Panc1 (cell line): ENCODE measurements at regions not wholly inside any gene's neighbourhood (a gene's known extent, or its start where the extent isn't known, plus 50 kb on each side); places are given as distances from the start of the nearest gene placed in this dataset.

Experiments used
- ATAC-seq: fragments of 200-7000 bp; cut with Tn5 transposase; 2 replicates; pipeline ENCODE4 v1.9.1; 2020; ENCODE audit warnings: mild to moderate bottlenecking, moderate library complexity
- BruUV-seq: library from RNA; stranded (reverse); fragments of 400-500 nt; replicated peaks from 2 replicates; lab custom pipeline; 2021; lab: Mats Ljungman, UMichigan
- CTCF ChIA-PET: fragments of 300-600 bp; sonication (Branson Sonifier 250); formaldehyde crosslinking; loops from one replicate; lab custom pipeline; 2022; ENCODE audit warnings: antibody characterized with exemption; lab: Charles Lee
- POLR2A ChIA-PET: fragments of 300-600 bp; sonication (Branson Sonifier 250); formaldehyde crosslinking; loops from one replicate; lab custom pipeline; 2022; ENCODE audit warnings: antibody characterized with exemption; lab: Charles Lee
- DNase-seq: peaks from one replicate; pipeline ENCODE4 v3.0.0-alpha.2; 2010; ENCODE audit warnings: low read depth, low spot score
- H3K27ac ChIP-seq: 2 replicates; pipeline ENCODE4 v1.5.1; 2011; ENCODE audit warnings: mild to moderate bottlenecking, low read length, inconsistent platforms
- H3K27me3 ChIP-seq: fragments of 200-500 bp; sonication (Bioruptor generic); 2 replicates; pipeline ENCODE4 v1.6.0; 2014; ENCODE audit warnings: low read length, inconsistent platforms; ENCODE audit not compliant: control insufficient read depth, insufficient read depth
- H3K36me3 ChIP-seq: fragments of 200-500 bp; sonication (Bioruptor generic); 2 replicates; pipeline ENCODE4 v1.5.1; 2014; ENCODE audit warnings: inconsistent platforms, mild to moderate bottlenecking, low read length, moderate library complexity; ENCODE audit not compliant: control insufficient read depth, insufficient read depth
- H3K4me1 ChIP-seq: 2 replicates; pipeline ENCODE4 v1.5.1; 2011; ENCODE audit warnings: inconsistent platforms, mild to moderate bottlenecking, low read length, moderate library complexity; ENCODE audit not compliant: control insufficient read depth, insufficient read depth
- H3K4me3 ChIP-seq, 2 experiments: 2 replicates each; pipeline ENCODE4 v1.5.1; 2011 to 2012; ENCODE audit warnings: low read depth in 2 of 2, low read length in 2 of 2, mild to moderate bottlenecking in 2 of 2, inconsistent platforms in 1 of 2, moderate library complexity in 1 of 2
- H3K9me3 ChIP-seq: fragments of 200-500 bp; sonication (Bioruptor generic); 2 replicates; pipeline ENCODE4 v1.5.1; 2014; ENCODE audit warnings: low read depth, mild to moderate bottlenecking, inconsistent platforms, low read length, moderate library complexity; ENCODE audit not compliant: control insufficient read depth, insufficient read depth
- CTCF ChIP-seq: fragments of 450-650 bp; IDR thresholded peaks from 2 replicates; pipeline ENCODE4 v1.5.1; 2017; ENCODE audit warnings: mild to moderate bottlenecking
- POLR2AphosphoS5 ChIP-seq: IDR thresholded peaks from 2 replicates; pipeline ENCODE4 v1.6.1; 2012; ENCODE audit warnings: mild to moderate bottlenecking, low read depth, low read length, moderate library complexity
- SIN3A ChIP-seq: IDR thresholded peaks from 2 replicates; pipeline ENCODE4 v1.6.1; 2012; ENCODE audit warnings: low read depth, mild to moderate bottlenecking, low read length, moderate library complexity, borderline replicate concordance; ENCODE audit not compliant: insufficient read depth
- TCF7L2 ChIP-seq: IDR thresholded peaks from 2 replicates; pipeline ENCODE4 v1.6.1; 2011; ENCODE audit warnings: mild to moderate bottlenecking, low read depth, low read length, inconsistent platforms
- in situ Hi-C: cut with HindIII; loops from 2 replicates; pipeline ENCODE4 v1.10.0; 2016; ENCODE audit warnings: low sequenced_read_pairs, low pct_unique_long_range_greater_than_20kb
- intact Hi-C: fragments of 100-400 bp; cut with micrococcal nuclease; formaldehyde crosslinking; loops from one replicate; pipeline ENCODE4 v1.10.0; 2022; ENCODE audit not compliant: unreplicated experiment
- TF ChIP-seq, protein P1 (sequence below), 2 experiments: IDR thresholded peaks; 2 replicates each; pipeline ENCODE4 v1.6.1; 2011 to 2012; ENCODE audit warnings: low read depth in 2 of 2, control low read depth in 1 of 2, low read length in 1 of 2, mild to moderate bottlenecking in 1 of 2, moderate library complexity in 1 of 2; ENCODE audit not compliant: insufficient read depth in 1 of 2

GRCh38 chr7:24407965-24408364 lies 124.0 kb downstream of the NPY start:
- POLR2A ChIA-PET = interaction anchor here (0.6 kb wide), 1 partner anchor 304 kb away, joined by 13 read pairs; no protein-coding TSS in a partner anchor
- H3K27ac ChIP-seq = no peak overlapping the region
- CTCF ChIA-PET = no interaction called here
- no peak for ATAC-seq
- no peaks in the 10 kb centered on the region for H3K4me1 ChIP-seq
- no peak overlapping the region for H3K4me3 ChIP-seq
- H3K27me3 ChIP-seq = peaks cover 7% of the 10 kb centered on the region; the same call in 1 of the 2 replicates
- no peaks in the 10 kb centered on the region for H3K9me3 ChIP-seq
- in situ Hi-C loops (no loop called here), intact Hi-C loops (loop anchor here (5.0 to 10.0 kb wide), 2 partner anchors 167 to 259 kb away; partner anchors contain the start of gene PALS2)
- H3K36me3 ChIP-seq = no peaks in the 10 kb centered on the region
- TF ChIP-seq TCF7L2 (no peak), POLR2AphosphoS5 (no peak), CTCF (no peak), SIN3A (no peak)
- TF ChIP-seq, protein P1, sequence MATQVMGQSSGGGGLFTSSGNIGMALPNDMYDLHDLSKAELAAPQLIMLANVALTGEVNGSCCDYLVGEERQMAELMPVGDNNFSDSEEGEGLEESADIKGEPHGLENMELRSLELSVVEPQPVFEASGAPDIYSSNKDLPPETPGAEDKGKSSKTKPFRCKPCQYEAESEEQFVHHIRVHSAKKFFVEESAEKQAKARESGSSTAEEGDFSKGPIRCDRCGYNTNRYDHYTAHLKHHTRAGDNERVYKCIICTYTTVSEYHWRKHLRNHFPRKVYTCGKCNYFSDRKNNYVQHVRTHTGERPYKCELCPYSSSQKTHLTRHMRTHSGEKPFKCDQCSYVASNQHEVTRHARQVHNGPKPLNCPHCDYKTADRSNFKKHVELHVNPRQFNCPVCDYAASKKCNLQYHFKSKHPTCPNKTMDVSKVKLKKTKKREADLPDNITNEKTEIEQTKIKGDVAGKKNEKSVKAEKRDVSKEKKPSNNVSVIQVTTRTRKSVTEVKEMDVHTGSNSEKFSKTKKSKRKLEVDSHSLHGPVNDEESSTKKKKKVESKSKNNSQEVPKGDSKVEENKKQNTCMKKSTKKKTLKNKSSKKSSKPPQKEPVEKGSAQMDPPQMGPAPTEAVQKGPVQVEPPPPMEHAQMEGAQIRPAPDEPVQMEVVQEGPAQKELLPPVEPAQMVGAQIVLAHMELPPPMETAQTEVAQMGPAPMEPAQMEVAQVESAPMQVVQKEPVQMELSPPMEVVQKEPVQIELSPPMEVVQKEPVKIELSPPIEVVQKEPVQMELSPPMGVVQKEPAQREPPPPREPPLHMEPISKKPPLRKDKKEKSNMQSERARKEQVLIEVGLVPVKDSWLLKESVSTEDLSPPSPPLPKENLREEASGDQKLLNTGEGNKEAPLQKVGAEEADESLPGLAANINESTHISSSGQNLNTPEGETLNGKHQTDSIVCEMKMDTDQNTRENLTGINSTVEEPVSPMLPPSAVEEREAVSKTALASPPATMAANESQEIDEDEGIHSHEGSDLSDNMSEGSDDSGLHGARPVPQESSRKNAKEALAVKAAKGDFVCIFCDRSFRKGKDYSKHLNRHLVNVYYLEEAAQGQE (IDR thresholded peaks at IDR 0.05; ENCODE audit: insufficient read depth in 1 of 2, low read depth in 2 of 2, low read length in 1 of 2) = no peak
- BruUV-seq = no TSS peak
- DNase-seq = no peak

- H3K4me1 ChIP-seq = no peaks in the 10 kb centered on the region
- ChIA-PET CTCF (no interaction called here), POLR2A (no interaction called here)
- BruUV-seq = no TSS peak
- DNase-seq (no peak), ATAC-seq (no peak)
- intact Hi-C loops = loop anchor here (5.0 to 10.0 kb wide), 2 partner anchors 166 to 258 kb away; partner anchors contain the start of gene PALS2
- no peaks in the 10 kb centered on the region for H3K36me3 ChIP-seq
- H3K27me3 ChIP-seq = peaks cover 7% of the 10 kb centered on the region; the same call in 1 of the 2 replicates
- in situ Hi-C loops = no loop called here
- TF ChIP-seq TCF7L2 (no peak), SIN3A (no peak), CTCF (no peak), POLR2AphosphoS5 (no peak)
- TF ChIP-seq, protein P1 (IDR thresholded peaks at IDR 0.05; ENCODE audit: insufficient read depth in 1 of 2, low read depth in 2 of 2, low read length in 1 of 2) = no peak
- no peak overlapping the region for H3K4me3 ChIP-seq
- no peak overlapping the region for H3K27ac ChIP-seq
- no peaks in the 10 kb centered on the region for H3K9me3 ChIP-seq
Observed at GRCh38 chr7:24408798-24409430, 124.9 kb downstream of the NPY start.
